HG03060 (cell line): ENCODE measurements at regions not wholly inside any gene's neighbourhood (a gene's known extent, or its start where the extent isn't known, plus 50 kb on each side); places are given as distances from the start of the nearest gene placed in this dataset.

Experiments
- ATAC-seq: cut with Tn5 transposase; IDR thresholded peaks from one replicate; pipeline ENCODE4 v1.9.1; 2021; ENCODE audit warnings: low read depth, moderate number of reproducible peaks; ENCODE audit not compliant: unreplicated experiment

DNA sequence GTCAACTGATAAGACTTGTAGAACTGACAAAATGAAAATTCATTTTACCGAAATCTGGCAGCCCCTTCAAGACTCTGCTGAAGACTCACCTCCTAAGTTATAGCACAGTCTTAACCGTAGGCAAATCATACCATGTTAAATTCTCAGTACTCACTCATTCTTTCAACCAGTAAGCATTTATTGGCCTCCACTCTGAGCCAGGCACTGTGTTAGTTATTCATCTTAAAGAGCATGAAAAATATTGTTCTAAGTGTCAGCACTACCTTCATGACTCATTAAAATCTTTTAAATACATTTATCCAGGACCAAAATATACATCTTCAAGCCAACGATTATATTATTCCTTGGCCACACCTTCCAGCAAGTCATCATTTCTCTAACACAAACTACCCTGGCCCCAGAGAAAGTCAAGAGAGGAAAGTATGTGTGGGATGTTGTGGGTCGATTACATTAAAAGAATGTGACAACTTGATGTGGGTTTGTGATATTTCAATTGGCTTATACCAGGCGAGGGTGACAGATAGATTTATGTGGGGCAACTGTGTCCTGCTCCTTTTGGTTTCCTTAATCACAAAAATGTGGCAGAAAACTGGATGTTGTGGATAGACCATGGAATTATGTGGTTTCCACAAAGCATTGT lies 55.0 kb downstream of the TMEM30B start:
- no peak for ATAC-seq

DNA sequence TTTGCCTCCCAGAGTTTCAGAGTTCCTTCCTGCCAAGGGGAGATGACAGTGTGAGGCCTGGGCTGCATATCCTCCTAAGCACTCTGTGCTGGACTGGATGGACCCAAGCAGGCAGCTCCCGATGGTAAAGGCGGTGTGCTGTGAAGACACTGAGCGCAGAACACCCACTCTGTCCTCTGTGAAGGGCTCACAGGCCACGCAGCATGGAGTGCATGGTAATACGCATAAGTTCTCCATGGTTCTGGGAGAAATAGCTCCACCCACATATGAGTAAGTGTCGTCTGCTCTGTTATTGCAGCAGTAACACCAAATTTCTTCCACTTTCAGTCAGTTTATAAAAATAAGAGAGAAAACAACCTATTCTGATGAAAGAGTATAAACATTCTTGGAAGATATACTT lies 55.8 kb downstream of the TMEM30B start:
- no peak for ATAC-seq

DNA sequence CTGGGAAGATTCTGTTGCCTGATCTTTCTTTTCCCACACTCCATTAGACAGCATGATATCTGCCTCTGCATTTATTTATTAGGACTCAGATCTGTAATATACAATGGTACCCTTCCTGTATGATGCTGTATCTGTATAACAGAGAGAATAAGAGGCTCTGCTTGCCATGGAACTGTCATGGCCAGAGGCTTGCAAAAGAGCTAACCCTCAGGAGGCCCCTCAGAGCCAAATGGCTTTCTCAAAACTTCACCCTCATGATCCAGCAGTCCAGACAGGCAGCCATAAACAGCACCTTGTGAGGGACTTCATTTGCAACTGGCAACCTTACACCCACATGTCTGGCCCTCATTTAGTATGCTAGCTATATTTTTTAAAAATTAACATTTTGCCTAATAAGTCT lies 57.6 kb downstream of the TMEM30B start:
- ATAC-seq = no peak

DNA sequence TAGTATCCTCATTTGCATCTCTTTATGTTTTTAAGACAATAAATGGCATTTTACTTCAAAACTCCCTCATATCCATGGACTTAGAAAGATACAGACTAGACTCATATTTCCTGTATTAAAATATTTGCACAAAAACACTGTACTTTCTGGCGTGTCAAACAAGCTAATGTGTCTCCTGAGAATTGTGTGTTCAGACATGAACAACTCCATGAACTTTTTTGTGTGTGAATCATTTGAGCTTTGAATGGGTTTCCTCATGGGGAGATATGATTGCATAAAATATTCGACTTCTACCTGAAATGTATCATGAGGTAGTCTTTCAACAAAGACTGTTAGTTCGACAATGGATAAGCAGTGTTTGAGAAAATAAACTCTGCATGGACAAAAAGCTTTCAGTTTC lies 58.8 kb downstream of the TMEM30B start:
- no peak for ATAC-seq

DNA sequence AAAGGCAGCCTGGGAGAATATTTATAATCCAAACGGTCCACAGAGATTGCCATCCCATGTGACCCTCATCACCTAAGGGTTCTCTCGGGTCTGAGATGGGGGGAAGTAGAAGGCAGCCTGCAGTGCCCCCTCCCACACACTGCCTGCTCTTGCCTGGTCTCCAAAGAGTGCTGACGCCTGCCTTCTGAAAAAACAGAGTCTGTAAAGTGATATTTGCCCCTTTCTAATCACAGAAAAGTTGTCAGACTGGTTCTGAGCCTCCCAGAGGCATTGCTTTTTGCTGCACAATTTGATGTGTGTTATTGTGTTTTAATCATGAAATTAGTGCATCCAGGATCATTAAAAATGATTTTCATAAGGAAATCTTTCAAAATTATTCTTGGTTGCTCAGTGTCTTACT lies 59.2 kb downstream of the TMEM30B start:
- no peak for ATAC-seq

DNA sequence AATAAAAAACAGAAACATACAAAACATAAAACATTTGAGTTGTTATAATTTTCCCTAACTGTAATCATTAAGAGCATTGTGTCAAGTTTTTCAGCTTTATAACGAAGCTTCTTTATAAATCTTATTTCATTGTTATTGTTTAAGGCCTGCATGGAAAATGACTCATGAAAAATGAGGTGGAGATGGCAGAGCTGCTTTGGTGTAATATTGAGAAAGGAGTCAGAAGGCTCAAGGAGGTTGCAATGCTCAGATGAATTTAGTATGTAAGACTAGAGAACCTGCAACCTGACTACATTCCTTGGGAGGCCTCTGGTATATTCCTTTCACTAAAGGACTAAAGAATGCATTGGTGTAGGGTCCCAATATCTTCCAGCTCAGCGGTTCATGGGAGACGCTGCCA lies 61.5 kb downstream of the TMEM30B start:
- no peak for ATAC-seq

DNA sequence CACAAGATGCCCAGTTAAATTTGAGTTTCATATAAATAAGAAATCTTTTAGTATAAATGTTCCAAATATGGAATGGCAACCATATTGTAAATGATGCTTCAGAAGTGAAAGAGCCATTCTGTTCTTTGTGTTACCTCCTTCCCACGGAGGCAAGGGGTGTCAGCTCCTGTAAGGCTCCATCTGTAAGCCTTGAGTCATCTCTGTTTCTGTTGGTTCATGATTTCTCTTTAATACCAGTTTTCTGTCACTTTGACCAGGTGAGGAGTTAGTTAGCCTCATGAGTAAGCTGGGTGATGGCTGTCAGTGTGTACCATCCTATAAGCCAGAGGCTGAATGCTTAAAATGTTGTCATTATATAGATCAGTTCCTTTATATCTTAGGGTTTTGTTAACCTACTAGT lies 61.9 kb downstream of the TMEM30B start:
- no peak for ATAC-seq

DNA sequence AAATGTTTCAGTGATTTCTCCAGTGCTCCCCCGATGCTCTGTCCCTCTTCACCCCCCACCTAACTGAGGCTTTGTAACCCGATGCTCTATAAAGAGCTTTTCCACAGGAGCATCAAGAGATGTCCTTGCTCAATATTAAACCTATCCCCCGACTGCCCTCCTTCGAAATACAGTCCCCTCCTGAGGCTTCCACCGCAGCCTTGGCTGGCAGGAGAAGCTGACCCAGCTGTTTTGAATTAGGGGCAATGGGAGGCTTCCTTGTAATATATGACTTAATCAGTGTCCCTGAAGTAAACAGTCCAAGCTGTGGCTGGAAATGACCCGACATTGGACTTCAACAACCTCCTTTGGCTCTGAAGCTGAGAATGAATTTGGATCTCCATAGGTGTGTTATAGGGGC lies 62.4 kb downstream of the TMEM30B start:
- no peak for ATAC-seq

DNA sequence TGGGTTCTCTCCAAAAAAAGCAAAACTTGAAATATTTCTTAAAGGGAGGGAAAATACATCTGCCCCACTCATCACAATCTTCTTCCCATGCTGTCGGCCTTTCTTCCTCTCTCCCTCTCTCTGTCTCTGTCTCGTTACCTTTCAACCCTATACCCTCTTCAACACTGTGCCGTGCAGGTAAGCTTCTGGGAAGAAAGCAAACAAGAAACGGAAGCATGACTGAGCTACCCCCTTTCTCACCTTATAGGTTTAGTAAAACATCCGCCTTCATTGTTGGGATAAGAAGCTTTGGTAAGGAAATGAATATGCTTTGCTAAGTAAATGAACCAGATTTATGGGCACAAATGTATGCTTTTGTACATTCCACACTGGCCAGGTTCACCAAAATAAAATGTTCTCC lies 63.0 kb downstream of the TMEM30B start:
- ATAC-seq = no peak

DNA sequence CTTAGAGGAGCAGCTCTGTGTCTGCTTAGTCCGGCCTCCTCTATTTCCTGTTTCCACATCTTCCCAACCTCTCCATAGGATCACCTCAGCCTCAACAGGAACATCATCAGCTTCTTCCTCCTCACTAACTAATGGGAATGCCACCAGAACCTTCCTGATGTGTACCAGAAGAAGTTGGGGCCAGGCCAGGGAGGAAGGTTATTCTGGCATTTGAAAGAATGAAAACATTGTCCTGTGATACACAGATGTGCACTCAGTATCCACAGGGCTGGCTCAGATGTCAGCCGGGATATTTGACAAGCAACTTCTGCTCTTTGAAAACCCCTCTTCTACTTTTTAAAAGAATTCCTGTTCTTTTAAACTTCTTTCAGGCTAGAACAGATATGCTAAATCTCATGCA lies 63.6 kb downstream of the TMEM30B start:
- ATAC-seq = no peak

DNA sequence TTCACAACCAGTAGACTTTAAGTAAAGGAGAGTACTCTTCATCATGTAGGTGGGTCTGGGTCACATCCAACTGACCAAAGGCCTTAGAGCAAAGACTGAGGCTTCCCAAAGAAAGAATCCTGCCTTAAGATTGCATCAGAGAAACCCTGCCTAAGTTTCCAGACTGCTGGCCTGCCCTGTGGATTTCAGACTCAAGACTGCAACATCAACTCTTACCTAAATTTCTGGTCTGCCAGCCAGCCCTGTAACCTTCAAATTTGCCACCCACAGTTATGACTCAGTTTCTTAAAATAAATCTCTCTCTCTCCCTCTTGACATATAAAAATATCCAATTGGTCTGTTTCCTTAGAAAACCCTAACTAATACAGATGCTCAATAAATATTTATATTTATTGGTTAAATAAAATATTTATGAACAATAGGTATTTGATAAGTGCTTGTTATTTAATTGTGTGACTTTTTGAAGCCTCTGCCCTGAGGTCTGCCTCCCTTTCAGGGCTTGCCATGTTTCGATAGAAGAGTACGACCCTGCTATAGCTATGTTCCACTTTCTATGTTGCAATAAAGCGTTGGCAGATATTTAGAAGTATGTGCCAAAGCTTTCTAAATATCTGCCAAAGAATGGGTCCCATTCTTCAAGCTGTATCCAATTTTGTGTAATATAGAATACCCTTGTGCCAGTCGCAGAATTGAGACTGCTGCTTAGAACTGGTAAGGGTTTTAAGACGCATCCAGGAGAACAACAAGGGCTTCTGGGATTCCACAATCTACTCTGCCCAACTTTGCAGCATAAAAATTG lies 65.7 kb downstream of the TMEM30B start:
- no peak for ATAC-seq

DNA sequence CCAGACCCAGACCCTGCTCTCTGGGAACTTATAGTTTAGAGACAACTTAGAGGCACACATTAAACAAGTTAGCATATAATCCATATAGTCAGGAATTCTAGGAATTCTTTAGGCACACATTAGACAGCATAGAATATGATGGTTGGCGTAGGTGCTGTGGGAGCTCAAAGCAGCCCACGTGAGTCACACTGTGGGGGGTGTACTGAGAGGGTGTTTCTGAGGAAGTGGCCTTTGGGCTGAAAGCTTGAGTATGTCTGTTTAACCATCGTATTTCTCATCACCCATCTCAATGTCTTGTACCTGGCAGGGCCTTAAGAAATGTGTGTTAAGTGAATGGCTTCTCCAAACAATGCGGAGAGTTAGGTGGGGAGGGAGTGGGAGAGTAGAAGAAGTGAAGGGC lies 67.2 kb downstream of the TMEM30B start:
- no peak for ATAC-seq

DNA sequence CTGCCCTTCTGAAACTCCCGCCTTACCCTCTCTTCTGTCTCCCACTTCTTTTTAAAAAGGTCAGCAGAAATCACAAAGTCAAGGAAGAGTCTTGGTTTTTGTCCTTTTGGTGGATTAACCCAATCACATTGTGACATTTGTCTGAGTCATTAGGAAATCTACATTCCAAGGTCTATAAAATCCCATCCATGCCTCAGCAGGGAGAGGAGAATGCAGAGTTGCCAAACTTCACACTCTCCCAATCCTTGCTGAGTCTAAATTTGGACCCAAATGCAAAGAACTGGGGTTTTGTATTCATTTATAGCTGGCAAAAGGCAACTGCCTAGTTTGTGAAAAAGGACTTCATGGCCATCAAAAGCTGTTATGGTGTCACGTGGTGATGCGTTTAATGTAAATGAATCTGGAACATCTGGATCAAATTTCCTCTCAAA lies 67.9 kb downstream of the TMEM30B start:
- ATAC-seq = no peak

DNA sequence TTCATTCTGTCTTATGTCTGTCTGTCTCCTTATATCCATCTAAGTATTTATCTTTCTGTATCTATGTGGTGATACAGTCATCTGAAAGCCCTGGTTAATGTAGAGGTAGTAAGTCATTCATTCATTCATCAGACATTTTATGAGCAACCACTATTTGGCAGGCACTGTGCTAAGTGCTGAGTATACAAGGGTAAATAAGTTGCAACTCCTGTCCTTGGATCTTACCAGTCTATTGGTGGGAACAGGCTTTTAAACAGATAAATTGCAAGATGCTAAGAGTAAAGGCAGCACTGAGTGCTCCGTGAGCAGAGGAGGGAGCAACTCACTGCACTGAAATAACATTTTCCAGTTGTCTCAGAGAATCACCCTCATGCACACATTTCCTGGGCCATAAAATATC lies 68.6 kb downstream of the TMEM30B start:
- ATAC-seq = no peak

DNA sequence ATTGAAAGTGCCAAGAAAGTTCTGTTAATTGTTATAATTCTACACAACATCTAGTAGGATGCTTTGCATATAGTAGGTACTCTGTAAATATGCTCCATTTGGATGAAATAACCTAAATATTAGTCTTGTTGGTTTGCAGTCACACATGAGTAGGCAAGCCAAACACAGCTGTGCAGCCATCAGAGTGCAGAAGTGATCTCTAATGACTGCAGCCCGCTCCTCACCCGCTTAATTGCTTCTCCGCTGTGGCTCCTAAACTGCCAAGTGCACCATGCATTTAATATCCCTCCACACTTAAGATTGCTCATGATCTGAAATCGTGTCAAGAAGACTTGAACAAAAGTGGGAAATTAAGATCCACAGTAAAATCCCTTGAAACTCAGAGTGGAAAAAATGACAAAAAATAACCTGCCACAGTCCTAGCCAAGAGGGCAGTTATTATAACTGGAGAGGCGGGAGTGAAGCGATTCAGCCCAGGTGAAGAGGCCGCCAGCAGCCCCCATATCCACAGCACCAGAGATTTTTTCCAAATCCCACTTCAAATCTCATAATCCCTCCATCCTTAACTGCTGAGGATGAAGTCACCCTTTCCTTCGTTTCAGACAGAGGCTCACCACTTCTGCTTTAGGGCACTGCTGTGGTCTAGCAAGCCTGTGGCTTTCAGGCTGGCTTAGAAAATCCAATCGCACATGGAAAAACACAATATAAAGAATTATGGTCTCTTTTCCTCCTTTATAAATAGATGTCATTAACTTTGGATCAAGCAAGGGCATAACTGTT lies 69.5 kb downstream of the TMEM30B start:
- no peak for ATAC-seq

DNA sequence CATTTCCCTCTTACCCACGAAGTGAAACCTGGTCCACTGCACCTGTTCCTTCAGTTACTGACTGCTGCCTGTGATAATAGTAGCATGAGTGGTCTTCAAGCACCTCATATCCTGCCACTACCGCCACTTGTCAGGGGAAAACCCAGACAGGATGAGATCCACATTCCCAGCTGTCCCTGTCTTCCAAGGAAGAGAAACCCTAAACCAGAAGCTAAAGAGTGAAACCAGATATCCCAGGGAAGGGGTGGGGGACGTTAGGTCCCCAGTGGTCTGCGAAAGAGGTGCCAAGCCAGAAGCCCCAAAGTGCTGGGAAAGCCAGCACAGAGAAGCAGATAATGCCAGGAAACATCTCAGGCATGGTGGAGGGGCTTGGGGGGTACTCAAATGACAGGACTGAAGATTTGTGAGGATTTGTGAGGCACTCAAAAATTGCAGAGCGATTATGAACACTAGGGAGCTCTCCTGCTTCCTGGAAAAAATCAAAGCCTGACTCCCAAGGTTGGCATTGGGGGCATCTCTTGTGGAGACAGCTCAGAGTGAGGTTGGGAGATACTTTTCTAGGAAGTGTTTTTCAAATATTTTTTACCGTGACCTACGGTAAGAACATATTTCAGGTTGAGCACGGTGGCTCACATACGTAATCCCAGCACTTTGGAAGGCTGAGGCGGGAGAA lies 77.9 kb downstream of the TMEM30B start:
- ATAC-seq = no peak

DNA sequence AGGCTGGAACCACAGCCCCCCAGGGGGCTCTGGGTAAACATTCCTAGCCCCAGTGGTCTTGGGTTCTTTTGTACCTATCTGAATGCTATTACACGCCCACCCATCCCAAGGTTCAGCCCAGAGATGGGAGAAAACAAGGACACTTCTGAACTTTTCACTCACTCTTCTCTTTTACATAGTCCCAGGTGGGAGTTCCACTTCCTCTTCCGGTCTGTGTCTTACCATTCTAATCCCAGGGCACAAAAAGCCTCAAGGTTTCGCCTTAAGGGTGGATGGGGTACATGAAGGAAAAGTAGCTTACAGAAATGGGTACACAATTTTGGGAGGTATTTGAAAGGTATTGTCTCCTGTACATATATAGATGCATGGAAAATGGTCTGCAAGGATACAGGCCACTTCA lies 79.0 kb downstream of the TMEM30B start:
- ATAC-seq = no peak

DNA sequence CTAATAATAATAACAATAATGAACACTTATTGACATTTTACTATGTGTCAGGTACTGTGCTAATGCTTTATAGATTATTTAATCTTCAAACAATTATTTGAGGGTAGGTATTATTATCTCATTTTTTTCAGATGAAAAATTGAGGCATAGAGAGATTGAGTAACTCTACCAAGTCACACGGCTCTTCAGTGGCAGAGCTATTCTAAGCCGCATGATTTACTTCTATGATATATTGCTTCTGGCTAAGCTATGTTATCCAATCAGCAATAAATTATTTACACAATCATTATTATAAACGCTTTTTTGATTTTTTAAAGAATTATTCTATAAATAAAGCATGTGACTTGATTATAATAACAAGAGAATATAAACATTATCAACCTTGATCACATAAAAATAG lies 80.0 kb downstream of the TMEM30B start:
- no peak for ATAC-seq

DNA sequence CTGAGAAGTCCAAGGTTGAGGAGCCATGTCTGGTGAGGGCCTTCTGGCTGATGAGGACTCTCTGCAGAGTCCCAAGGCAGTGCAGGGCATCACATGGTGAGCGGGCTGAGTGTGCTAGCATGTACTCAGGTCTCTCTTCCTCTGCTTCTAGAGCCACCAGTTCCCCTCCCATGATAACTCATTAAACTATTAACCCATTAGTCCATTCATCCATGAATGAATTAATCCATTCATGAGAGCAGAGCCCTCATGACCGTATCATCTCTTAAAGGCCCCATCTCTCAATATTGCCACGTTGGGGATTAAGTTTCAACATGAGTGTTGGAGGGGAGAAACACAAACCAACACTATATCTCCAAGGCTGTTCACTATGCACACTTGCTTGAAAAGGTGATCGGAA lies 83.7 kb downstream of the TMEM30B start:
- ATAC-seq = no peak

DNA sequence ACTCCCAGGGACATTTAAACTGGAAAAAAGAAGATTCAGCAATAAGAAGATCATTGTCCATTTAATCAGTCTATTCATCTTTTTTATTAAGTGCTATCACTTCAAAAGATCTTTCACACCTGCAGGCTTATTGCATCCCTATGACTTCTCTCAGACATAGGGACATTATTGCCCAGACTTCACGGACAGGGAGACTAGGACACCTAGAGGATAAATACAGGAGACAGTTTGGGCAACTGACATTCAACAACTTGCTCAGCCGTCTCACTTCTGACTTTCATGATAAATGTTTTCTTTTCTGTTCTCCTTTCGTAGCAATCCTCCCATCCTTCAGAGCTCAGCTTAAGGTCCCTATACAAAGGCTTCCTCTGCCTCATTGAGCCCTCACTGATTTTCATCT lies 84.3 kb downstream of the TMEM30B start:
- no peak for ATAC-seq

DNA sequence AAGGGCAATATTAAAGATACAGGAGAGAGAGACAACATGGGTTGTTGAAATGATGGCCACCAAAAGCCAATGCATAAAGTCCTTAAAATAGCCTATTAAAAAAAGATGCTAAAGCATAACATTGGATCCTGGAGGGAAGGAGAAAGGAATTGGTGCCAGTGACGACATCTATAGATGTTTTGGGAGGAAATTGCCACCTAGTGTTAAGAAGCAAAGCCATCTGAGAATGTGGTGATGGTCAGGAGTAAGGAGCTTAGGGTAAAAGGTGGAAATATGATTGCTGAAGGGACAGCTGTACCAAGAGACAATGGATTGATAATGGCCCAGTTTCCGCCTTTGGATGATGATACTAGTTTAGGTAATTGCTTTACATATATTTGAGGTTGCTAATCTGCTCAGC lies 85.1 kb downstream of the TMEM30B start:
- no peak for ATAC-seq
